IMR-90 (cell line): ENCODE measurements at regions not wholly inside any gene's neighbourhood (a gene's known extent, or its start where the extent isn't known, plus 50 kb on each side); places are given as distances from the start of the nearest gene placed in this dataset.

Source experiments
- CEBPB ChIP-seq: IDR thresholded peaks from 2 replicates; pipeline ENCODE4 v1.6.1; 2012; ENCODE audit warnings: low read depth, low read length, improper control_type of control experiment
- CTCF ChIP-seq: conservative IDR thresholded peaks from 2 replicates; pipeline ENCODE4 v1.5.1; 2012; ENCODE audit warnings: mild to moderate bottlenecking, low read depth, low read length, improper control_type of control experiment
- FOS ChIP-seq: fragments of 150-350 bp; IDR thresholded peaks from 2 replicates; pipeline ENCODE4 v1.6.1; 2016; ENCODE audit warnings: low read depth, low read length
- POLR2A ChIP-seq: IDR thresholded peaks from 2 replicates; pipeline ENCODE4 v1.6.1; 2012; ENCODE audit warnings: mild to moderate bottlenecking, low read depth, low read length
- RAD21 ChIP-seq: IDR thresholded peaks from 2 replicates; pipeline ENCODE4 v1.6.1; 2012; ENCODE audit warnings: low read length, improper control_type of control experiment
- RCOR1 ChIP-seq: IDR thresholded peaks from 2 replicates; pipeline ENCODE4 v1.6.1; 2012; ENCODE audit warnings: mild to moderate bottlenecking, low read length, improper control_type of control experiment; ENCODE audit not compliant: insufficient replicate concordance

DNA sequence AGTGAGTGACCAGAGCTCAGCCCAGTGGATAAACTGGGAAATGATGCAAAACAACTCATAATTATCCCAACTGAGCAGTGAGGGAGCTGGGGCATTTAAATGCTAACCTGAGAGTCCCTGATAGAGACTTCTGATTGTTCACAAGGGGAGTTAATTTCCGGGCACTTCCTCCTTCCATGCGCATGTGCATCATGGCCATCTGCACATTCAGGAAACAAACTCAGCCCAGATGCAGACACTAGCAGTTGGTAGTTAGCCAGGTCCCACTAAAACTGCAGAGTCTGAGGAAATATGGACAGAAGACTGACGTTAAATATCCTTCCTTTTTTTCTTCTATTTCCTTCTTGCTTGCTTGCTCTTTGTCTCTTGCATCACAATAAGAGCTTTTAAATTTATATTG, 852.1 kb upstream of the LRRC4C start:
- no peak for TF ChIP-seq POLR2A
- TF ChIP-seq CTCF, result no peak
- TF ChIP-seq RAD21, result no peak
- TF ChIP-seq FOS, result no peak
- TF ChIP-seq RCOR1, result no peak
- no peak for TF ChIP-seq CEBPB
